ENCODE measurements at regions not wholly inside any gene's neighbourhood (a gene's known extent, or its start where the extent isn't known, plus 50 kb on each side); places are given as distances from the start of the nearest gene placed in this dataset.

DNA sequence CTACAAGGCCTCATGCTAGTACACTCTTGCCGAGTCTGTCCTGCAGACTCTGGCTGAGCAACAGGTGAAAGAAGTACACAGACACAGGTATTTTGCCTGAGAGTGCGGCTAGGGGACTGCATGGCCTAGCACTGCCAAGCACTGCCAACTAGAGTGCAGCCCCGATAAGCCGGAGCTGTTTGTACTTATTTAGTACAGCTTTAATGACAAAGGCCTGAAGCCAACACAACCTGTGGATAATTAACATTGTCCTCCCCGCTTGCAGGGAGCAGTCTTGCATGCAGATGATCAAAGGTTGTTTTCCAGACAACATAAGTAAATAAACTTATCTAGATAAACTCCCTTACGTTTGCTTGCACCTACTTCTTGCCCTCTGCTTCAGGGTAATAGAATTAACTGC is 63.7 kb upstream of the MMADHC start:
- no peak overlapping the region for H3K27ac Mint-ChIP-seq (ENCODE audit: unreplicated experiment)
- TF ChIP-seq, protein P1, sequence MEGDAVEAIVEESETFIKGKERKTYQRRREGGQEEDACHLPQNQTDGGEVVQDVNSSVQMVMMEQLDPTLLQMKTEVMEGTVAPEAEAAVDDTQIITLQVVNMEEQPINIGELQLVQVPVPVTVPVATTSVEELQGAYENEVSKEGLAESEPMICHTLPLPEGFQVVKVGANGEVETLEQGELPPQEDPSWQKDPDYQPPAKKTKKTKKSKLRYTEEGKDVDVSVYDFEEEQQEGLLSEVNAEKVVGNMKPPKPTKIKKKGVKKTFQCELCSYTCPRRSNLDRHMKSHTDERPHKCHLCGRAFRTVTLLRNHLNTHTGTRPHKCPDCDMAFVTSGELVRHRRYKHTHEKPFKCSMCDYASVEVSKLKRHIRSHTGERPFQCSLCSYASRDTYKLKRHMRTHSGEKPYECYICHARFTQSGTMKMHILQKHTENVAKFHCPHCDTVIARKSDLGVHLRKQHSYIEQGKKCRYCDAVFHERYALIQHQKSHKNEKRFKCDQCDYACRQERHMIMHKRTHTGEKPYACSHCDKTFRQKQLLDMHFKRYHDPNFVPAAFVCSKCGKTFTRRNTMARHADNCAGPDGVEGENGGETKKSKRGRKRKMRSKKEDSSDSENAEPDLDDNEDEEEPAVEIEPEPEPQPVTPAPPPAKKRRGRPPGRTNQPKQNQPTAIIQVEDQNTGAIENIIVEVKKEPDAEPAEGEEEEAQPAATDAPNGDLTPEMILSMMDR (IDR thresholded peaks at IDR 0.05; ENCODE audit: unreplicated experiment) = no peak
- no peaks in the 10 kb centered on the region for H3K9me3 Mint-ChIP-seq (ENCODE audit: unreplicated experiment)
- H3K4me1 Mint-ChIP-seq (ENCODE audit: unreplicated experiment) = no peaks in the 10 kb centered on the region
- H3K4me3 Mint-ChIP-seq (ENCODE audit: unreplicated experiment) = no peak overlapping the region
- DNase-seq (ENCODE audit: low spot score) = no peak
- peaks cover 6% of the 10 kb centered on the region for H3K36me3 Mint-ChIP-seq (ENCODE audit: low read depth, unreplicated experiment)
- no peaks in the 10 kb centered on the region for H3K27me3 Mint-ChIP-seq (ENCODE audit: unreplicated experiment)

DNA sequence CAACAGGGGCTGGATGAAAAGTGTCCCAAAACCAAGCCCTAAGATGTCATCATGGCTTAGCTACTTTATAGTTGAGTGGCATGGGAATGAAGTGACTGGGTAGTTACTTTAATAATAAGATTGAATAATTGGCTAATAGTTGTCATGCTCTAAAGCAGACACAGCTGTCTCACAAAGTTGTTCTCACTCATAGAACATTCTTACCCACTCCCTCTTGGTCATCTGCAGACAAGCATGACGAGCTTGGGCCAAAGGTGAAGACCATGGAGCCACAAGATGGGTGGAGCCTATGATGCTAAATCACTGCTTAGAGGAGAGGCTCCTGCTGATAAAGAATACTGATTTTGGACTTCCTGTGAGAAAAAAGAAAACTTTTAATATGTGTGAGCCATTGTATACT is 62.4 kb upstream of the MMADHC start:
- Mint-ChIP-seq H3K9me3 (ENCODE audit: unreplicated experiment) (no peaks in the 10 kb centered on the region), H3K4me3 (ENCODE audit: unreplicated experiment) (no peak overlapping the region), H3K27me3 (ENCODE audit: unreplicated experiment) (no peaks in the 10 kb centered on the region), H3K36me3 (ENCODE audit: low read depth, unreplicated experiment) (peaks cover 6% of the 10 kb centered on the region), H3K4me1 (ENCODE audit: unreplicated experiment) (no peaks in the 10 kb centered on the region), H3K27ac (ENCODE audit: unreplicated experiment) (no peak overlapping the region)
- DNase-seq (ENCODE audit: low spot score) = no peak
- TF ChIP-seq, protein P1 (IDR thresholded peaks at IDR 0.05; ENCODE audit: unreplicated experiment) = no peak

DNA sequence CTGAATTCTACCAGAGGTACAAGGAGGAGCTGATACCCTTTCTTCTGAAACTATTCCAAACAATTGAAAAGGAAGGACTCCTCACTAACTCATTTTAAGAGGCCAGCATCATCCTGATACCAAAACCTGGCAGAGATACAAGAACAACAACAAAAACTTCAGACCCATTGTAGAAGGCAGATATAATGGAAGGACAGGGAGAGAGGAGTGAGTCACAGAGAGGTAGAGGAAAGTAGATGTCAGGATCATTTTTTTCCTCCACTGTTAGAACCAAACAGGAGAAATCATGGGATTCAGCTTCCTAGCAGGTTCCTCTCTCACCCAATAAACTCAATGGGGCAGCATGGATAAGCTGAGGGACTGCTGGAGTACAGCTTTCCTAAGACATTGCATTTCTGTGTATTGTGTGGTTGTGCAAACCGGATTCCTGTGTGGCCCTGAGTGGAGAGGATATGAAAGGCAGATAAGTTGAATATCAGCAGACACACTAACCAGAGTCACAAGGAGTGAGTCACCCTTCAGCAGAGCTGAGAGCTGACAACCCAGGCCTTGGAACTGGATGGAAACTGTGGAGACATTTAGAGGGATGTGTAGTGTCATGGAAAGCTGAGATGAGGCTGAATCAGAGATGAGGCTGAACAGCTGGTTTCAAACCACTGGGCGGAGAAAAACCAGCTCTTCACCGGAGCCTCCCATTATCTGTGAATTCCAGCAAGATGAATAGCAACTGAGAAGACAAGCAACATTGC is 60.9 kb upstream of the MMADHC start:
- Mint-ChIP-seq H3K27ac (ENCODE audit: unreplicated experiment) (no peak overlapping the region), H3K4me1 (ENCODE audit: unreplicated experiment) (no peaks in the 10 kb centered on the region), H3K9me3 (ENCODE audit: unreplicated experiment) (peaks cover 5% of the 10 kb centered on the region), H3K36me3 (ENCODE audit: low read depth, unreplicated experiment) (peaks cover 10% of the 10 kb centered on the region), H3K4me3 (ENCODE audit: unreplicated experiment) (no peak overlapping the region), H3K27me3 (ENCODE audit: unreplicated experiment) (no peaks in the 10 kb centered on the region)
- TF ChIP-seq, protein P1 (IDR thresholded peaks at IDR 0.05; ENCODE audit: unreplicated experiment) = no peak
- DNase-seq (ENCODE audit: low spot score) = no peak

DNA sequence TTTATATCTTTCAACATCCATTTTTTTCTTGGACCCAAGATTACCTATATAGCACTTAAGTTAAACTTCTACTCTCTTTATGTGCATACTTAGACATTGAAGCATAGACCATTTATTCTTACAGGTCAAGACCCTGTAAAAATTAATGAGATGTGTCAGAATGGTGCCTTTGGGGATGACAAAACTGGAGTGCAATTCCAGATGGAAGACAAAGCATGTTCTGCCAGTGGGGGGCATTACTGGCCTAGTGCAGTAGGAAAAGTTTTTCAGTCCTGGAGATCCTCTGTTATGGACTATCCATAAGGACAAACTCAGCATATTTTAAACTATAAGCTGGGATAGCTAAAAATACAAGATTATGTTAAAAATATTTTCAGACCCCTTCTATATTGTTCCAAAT is 57.8 kb upstream of the MMADHC start:
- TF ChIP-seq, protein P1 (IDR thresholded peaks at IDR 0.05; ENCODE audit: unreplicated experiment) = no peak
- Mint-ChIP-seq H3K27me3 (ENCODE audit: unreplicated experiment) (no peaks in the 10 kb centered on the region), H3K36me3 (ENCODE audit: low read depth, unreplicated experiment) (peaks cover 10% of the 10 kb centered on the region), H3K4me1 (ENCODE audit: unreplicated experiment) (no peaks in the 10 kb centered on the region), H3K27ac (ENCODE audit: unreplicated experiment) (no peak overlapping the region), H3K4me3 (ENCODE audit: unreplicated experiment) (no peak overlapping the region), H3K9me3 (ENCODE audit: unreplicated experiment) (peaks cover 5% of the 10 kb centered on the region)
- no peak for DNase-seq (ENCODE audit: low spot score)
